ENCODE measurements at regions not wholly inside any gene's neighbourhood (a gene's known extent, or its start where the extent isn't known, plus 50 kb on each side); places are given as distances from the start of the nearest gene placed in this dataset.

- TF ChIP-seq GATA2 (IDR thresholded peaks at IDR 0.05; ENCODE audit: low read depth, low read length) (no peak), GATA3 (IDR thresholded peaks at IDR 0.05; ENCODE audit: low read depth, low read length) (no peak)
These were observed 726.5 kb downstream of the FAM133A start for GRCh38 chrX:94400488-94400887.

Measured in SH-SY5Y (cell line).